ENCODE measurements at regions not wholly inside any gene's neighbourhood (a gene's known extent, or its start where the extent isn't known, plus 50 kb on each side); places are given as distances from the start of the nearest gene placed in this dataset.
"Not testable (repeated sequence)": the region's sequence is repeated elsewhere in the genome, so short reads cannot be mapped to it uniquely, and the experiment has no call there.

- TF ChIP-seq, protein P1, sequence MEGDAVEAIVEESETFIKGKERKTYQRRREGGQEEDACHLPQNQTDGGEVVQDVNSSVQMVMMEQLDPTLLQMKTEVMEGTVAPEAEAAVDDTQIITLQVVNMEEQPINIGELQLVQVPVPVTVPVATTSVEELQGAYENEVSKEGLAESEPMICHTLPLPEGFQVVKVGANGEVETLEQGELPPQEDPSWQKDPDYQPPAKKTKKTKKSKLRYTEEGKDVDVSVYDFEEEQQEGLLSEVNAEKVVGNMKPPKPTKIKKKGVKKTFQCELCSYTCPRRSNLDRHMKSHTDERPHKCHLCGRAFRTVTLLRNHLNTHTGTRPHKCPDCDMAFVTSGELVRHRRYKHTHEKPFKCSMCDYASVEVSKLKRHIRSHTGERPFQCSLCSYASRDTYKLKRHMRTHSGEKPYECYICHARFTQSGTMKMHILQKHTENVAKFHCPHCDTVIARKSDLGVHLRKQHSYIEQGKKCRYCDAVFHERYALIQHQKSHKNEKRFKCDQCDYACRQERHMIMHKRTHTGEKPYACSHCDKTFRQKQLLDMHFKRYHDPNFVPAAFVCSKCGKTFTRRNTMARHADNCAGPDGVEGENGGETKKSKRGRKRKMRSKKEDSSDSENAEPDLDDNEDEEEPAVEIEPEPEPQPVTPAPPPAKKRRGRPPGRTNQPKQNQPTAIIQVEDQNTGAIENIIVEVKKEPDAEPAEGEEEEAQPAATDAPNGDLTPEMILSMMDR (IDR thresholded peaks at IDR 0.05), result not testable (repeated sequence)
- not testable (repeated sequence) for TF ChIP-seq POLR2A (IDR thresholded peaks at IDR 0.05)
Measured at GRCh38 chr1:148222399-148223159, 70.5 kb upstream of the NBPF11 start.

All from right lobe of liver (tissue), 4 donors.